Neural crest cell (in vitro differentiated cells): ENCODE measurements at regions not wholly inside any gene's neighbourhood (a gene's known extent, or its start where the extent isn't known, plus 50 kb on each side); places are given as distances from the start of the nearest gene placed in this dataset.

Experiments used
- DNase-seq: peaks from one replicate; pipeline ENCODE4 v3.0.0; 2021; ENCODE audit warnings: low read depth, mixed read lengths, low spot score
- H3K27ac Mint-ChIP-seq: one replicate; pipeline ENCODE4 v1.8.0; 2021; ENCODE audit warnings: mild to moderate bottlenecking, mixed read lengths; ENCODE audit not compliant: unreplicated experiment
- H3K27me3 Mint-ChIP-seq: 2 replicates; pipeline ENCODE4 v1.8.0; 2021; ENCODE audit warnings: low read depth, mild to moderate bottlenecking, mixed read lengths
- H3K36me3 Mint-ChIP-seq: 2 replicates; pipeline ENCODE4 v1.8.0; 2021; ENCODE audit warnings: low read depth, mild to moderate bottlenecking, mixed read lengths
- H3K4me1 Mint-ChIP-seq: 2 replicates; pipeline ENCODE4 v1.8.0; 2021; ENCODE audit warnings: mixed read lengths
- H3K4me3 Mint-ChIP-seq: one replicate; pipeline ENCODE4 v1.8.0; 2021; ENCODE audit warnings: mild to moderate bottlenecking, mixed read lengths
- H3K9me3 Mint-ChIP-seq: 2 replicates; pipeline ENCODE4 v1.8.0; 2021; ENCODE audit warnings: mixed read lengths
- CTCF ChIP-seq: fragments of 200-600 bp; sonication (generic); conservative IDR thresholded peaks from 2 replicates; pipeline ENCODE4 v1.5.0; 2021; ENCODE audit warnings: antibody characterized with exemption, mild to moderate bottlenecking

GRCh38 chr10:29881811-29882210 lies 177.6 kb downstream of the JCAD start:
- H3K27me3 Mint-ChIP-seq: no peaks in the 10 kb centered on the region
- no peak for TF ChIP-seq CTCF
- H3K4me3 Mint-ChIP-seq: no peak overlapping the region
- no peaks in the 10 kb centered on the region for H3K36me3 Mint-ChIP-seq
- H3K4me1 Mint-ChIP-seq: peaks cover 46% of the 10 kb centered on the region
- no peak overlapping the region for H3K27ac Mint-ChIP-seq
- H3K9me3 Mint-ChIP-seq: peaks cover 3% of the 10 kb centered on the region
- DNase-seq: no peak

- Mint-ChIP-seq H3K27me3 (no peaks in the 10 kb centered on the region), H3K4me1 (peaks cover 45% of the 10 kb centered on the region), H3K27ac (no peak overlapping the region), H3K36me3 (no peaks in the 10 kb centered on the region), H3K9me3 (peaks cover 3% of the 10 kb centered on the region), H3K4me3 (no peak overlapping the region)
- TF ChIP-seq CTCF: no peak
- no peak for DNase-seq
Measured at GRCh38 chr10:29881336-29881771, 178.0 kb downstream of the JCAD start.

- TF ChIP-seq CTCF: no peak
- Mint-ChIP-seq H3K27me3 (no peaks in the 10 kb centered on the region), H3K36me3 (peaks cover 2% of the 10 kb centered on the region), H3K27ac (no peak overlapping the region), H3K4me3 (no peak overlapping the region), H3K9me3 (peaks cover 3% of the 10 kb centered on the region), H3K4me1 (peaks cover 44% of the 10 kb centered on the region)
- DNase-seq: no peak
Measured at GRCh38 chr10:29880856-29881255, 178.5 kb downstream of the JCAD start.

- no peak overlapping the region for H3K4me3 Mint-ChIP-seq
- peaks cover 3% of the 10 kb centered on the region for H3K9me3 Mint-ChIP-seq
- TF ChIP-seq CTCF: no peak
- no peaks in the 10 kb centered on the region for H3K27me3 Mint-ChIP-seq
- no peak for DNase-seq
- H3K27ac Mint-ChIP-seq: no peak overlapping the region
- H3K36me3 Mint-ChIP-seq: peaks cover 2% of the 10 kb centered on the region
- H3K4me1 Mint-ChIP-seq: peaks cover 53% of the 10 kb centered on the region
Measured at GRCh38 chr10:29879862-29880261, 179.5 kb downstream of the JCAD start.

- no peak for TF ChIP-seq CTCF
- peaks cover 60% of the 10 kb centered on the region for H3K4me1 Mint-ChIP-seq
- no peak overlapping the region for H3K4me3 Mint-ChIP-seq
- H3K27ac Mint-ChIP-seq: peak overlapping the region; percentile 83
- peaks cover 2% of the 10 kb centered on the region for H3K36me3 Mint-ChIP-seq
- H3K27me3 Mint-ChIP-seq: no peaks in the 10 kb centered on the region
- peaks cover 3% of the 10 kb centered on the region for H3K9me3 Mint-ChIP-seq
- no peak for DNase-seq
Measured at GRCh38 chr10:29878492-29878891, 180.9 kb downstream of the JCAD start.
